HG03460 (cell line): ENCODE measurements at regions not wholly inside any gene's neighbourhood (a gene's known extent, or its start where the extent isn't known, plus 50 kb on each side); places are given as distances from the start of the nearest gene placed in this dataset.
A peak's percentile ranks its signal among the peaks of the same experiment; 100 is the strongest.
"Not testable (repeated sequence)": the region's sequence is repeated elsewhere in the genome, so short reads cannot be mapped to it uniquely, and the experiment has no call there.

ENCODE experiments used
- ATAC-seq: cut with Tn5 transposase; IDR thresholded peaks from one replicate; pipeline ENCODE4 v1.9.1; 2021; ENCODE audit not compliant: unreplicated experiment

DNA sequence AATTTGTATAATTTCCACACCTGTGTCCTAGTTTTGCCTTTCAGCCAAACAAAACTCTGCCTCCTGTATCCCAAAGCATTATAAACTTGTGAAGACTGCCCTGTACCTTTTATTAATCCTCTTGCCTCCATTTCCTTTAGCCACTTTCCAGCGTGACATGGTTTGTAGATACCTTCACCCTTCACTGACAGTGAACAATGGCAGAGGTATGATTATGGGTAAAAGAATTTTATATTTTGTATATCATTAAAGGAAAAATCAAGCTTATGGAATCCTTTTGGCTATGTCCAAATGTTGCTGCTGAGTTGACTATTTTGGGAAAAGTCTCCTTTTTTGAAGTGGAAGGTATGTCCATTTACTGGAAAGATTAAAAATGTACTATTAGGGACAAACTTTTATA is 251.7 kb downstream of the HNMT start:
- no peak for ATAC-seq

DNA sequence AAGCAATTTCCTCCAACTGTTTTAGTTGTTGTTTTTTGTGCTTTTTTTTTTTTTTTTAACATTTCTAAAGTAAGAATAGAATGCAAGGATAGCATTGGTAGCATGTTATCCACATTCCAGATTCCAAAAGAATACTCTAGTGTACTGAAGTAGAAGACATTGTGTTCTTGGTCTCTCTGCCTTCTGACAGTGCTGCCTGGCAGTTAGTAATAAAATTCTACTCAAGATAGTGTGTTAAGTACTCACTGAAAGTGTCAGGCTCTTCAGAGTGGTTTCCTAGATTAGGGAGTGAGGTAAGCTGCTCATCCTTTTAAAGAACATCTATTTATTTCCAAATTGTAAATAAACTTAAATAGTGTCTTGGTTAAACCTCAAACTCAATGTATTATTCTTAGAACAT is 253.7 kb downstream of the HNMT start:
- ATAC-seq, result no peak

DNA sequence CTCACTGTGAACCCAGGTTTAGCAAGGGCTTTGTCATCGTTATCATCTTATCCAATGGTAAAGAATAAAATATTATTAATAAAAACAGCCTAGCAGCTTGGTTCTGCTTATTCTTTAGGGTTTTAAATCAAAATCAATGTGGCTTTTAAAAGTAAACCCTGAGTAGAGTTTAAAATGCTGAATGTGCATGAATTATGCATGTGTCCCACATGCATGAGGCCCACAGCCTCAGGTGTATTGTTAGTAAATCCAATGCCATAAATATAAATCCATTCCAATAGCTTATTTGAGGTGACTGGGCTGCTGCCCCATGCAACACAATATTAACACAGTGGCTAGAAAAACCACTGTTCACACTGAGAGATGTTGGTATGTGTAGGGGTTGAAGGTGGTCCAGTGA is 254.1 kb downstream of the HNMT start:
- no peak for ATAC-seq

GRCh38 chr2:138219961-138220360 is 255.7 kb downstream of the HNMT start:
- ATAC-seq, result no peak

DNA sequence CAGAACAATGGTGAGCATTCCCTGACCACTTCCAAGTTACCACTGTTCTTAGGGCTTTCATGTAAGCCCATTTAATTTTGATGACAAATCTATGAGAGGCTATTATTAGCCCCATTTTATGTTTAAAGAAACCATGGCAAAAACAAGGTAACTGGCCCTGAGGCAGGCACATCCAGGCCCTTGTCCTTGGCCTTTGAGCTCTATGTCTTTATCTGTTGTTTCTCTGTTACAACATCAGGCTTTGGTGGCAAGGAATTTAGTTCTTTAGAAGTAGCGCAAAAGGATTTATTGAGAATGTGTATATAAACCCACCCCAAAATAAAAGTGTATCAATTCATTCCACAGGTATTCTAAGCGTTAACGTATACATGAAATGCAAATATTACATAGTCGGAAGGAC is 257.1 kb downstream of the HNMT start:
- no peak for ATAC-seq

DNA sequence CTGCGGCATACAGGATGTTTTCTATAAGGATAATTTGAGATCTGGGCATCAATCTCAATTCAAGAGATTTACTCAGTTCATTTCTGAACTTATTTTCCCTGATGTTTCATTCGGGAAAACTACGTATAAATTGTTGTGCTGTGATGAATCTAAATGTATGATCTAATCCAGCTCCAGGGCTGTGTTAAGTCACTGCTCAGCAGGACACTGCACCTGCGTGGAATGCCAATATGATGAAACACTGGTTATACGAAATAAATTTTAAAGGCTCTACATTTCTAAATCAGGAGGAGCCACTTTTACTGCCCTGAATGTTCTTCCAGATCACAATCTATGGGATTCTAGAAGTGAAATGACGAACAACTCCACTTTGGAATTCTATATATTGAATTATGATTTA is 259.0 kb downstream of the HNMT start:
- ATAC-seq, result no peak

DNA sequence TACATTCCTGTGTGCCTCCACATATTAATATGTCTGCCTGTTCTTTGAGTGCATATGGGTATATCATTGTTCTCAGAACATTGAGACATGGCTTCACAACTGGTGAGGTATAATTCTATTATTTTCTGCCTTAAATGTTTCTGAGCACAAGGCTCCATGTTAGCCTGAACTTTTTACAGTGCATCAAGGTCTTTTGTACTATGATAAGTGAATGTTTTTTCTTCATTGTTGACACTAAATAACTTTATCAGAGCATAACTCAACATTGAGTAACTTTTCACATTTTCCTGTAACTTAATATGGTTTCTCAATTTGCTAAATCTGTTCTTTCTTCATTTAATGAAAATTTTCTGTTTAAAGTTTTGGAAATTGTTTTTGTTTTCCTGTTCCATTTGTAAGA is 262.9 kb downstream of the HNMT start:
- no peak for ATAC-seq

DNA sequence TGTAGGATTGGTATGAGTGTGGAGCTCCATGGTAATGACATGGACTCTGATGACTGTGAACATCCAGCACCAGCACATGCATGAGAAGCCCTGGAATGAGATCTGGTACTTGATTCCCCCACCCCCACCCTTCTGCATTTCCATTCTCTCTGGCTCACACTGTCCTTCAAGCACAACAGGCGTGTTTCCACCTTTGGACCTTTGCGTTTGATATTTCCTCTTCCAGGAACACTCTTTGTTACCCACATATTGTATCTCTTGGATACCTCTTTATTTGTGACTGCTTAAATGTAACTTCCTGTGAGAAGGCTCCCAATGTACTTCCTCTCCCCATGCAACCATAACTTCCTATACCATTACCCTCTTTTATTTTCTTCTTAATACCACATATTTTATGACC is 263.8 kb downstream of the HNMT start:
- ATAC-seq, result no peak

GRCh38 chr2:138234265-138234664 is 267.3 kb upstream of the SPOPL start:
- ATAC-seq, result no peak

- no peak for ATAC-seq
Measured at GRCh38 chr2:138235041-138235440, 266.5 kb upstream of the SPOPL start.

- ATAC-seq, result no peak
Measured at GRCh38 chr2:138236142-138236541, 265.4 kb upstream of the SPOPL start.

- no peak for ATAC-seq
Measured at GRCh38 chr2:138237667-138238384, 263.7 kb upstream of the SPOPL start.

- peak; percentile 65 for ATAC-seq
Measured at GRCh38 chr2:138238908-138239307, 262.7 kb upstream of the SPOPL start.

GRCh38 chr2:138239902-138240491 is 261.6 kb upstream of the SPOPL start:
- no peak for ATAC-seq

- ATAC-seq, result no peak
Measured at GRCh38 chr2:138243372-138243771, 258.2 kb upstream of the SPOPL start.

GRCh38 chr2:138244501-138244925 is 257.1 kb upstream of the SPOPL start:
- no peak for ATAC-seq

- ATAC-seq, result no peak
Measured at GRCh38 chr2:138245310-138245709, 256.3 kb upstream of the SPOPL start.

- no peak for ATAC-seq
Measured at GRCh38 chr2:138247302-138247701, 254.3 kb upstream of the SPOPL start.

GRCh38 chr2:138249207-138249606 is 252.4 kb upstream of the SPOPL start:
- ATAC-seq, result no peak

- not testable (repeated sequence) for ATAC-seq
Measured at GRCh38 chr2:138250843-138251320, 250.7 kb upstream of the SPOPL start.

DNA sequence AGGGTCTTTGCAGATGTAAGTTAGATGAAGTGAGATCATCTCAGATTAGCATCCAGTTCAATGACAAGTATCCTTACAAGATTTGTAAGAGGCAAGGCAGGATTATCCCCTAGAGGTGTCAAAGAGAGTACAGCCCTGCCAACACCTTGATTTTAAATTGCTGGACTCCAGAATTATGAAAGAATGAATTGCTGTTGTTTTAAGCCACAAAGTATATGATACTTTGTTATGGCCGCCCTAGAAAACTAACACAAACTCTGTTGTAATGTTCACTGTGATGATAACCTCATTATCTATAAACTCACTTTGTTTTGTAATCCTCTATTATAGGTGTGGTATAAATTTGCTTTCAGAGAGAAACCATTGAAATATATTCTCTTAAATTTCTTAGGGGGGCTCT is 249.0 kb upstream of the SPOPL start:
- ATAC-seq, result no peak

DNA sequence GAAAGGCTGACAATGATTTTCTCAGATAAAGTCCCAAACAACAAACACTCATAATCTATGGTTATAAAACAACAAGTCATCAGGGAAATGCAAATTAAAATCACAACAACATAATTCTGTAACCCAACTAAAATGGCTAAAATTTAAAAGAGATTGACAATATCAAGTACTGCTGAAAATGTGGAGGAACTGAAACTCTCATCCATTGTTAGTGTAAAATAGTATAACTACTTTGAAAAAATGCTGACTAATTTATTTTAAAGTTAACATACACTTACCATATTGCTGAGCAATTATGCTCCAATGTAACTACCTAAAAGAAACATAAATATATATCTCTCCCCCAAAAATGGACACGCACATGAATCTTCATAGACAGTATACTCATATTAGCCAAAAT is 245.9 kb upstream of the SPOPL start:
- no peak for ATAC-seq
